ENCODE measurements at regions not wholly inside any gene's neighbourhood (a gene's known extent, or its start where the extent isn't known, plus 50 kb on each side); places are given as distances from the start of the nearest gene placed in this dataset.

- no peak for TF ChIP-seq CTCF (conservative IDR thresholded peaks at IDR 0.05; ENCODE audit: low read length)
- TF ChIP-seq EZH2phosphoT487 (IDR thresholded peaks at IDR 0.05; ENCODE audit: borderline replicate concordance), result no peak
Measured at GRCh38 chr11:134013518-134013917, 55.4 kb upstream of the JAM3 start.
